HS-5 (cell line): ENCODE measurements at regions not wholly inside any gene's neighbourhood (a gene's known extent, or its start where the extent isn't known, plus 50 kb on each side); places are given as distances from the start of the nearest gene placed in this dataset.

Experiments used
- DNase-seq: peaks from one replicate; pipeline ENCODE4 v3.0.0-alpha.2; 2012; ENCODE audit warnings: low read depth

DNA sequence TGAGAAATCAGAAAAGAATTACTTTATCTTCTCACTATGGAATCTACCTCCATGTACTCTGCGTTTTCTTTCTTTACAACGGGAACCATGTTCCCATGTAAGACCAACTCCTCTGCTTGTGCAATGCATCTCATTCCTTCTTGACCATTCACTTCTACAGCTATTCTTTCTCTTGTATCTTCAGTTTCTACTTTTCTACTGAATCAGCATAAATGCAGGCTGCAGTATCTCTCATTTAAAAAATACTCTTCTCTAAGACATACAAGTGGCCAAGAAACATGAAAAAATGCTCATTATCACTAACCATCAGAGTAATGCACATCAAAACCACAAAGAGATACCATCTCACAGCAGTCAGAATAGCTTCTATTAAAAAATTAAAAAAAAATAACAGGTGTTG is 74.1 kb upstream of the NANOGP8 start:
- no peak for DNase-seq

DNA sequence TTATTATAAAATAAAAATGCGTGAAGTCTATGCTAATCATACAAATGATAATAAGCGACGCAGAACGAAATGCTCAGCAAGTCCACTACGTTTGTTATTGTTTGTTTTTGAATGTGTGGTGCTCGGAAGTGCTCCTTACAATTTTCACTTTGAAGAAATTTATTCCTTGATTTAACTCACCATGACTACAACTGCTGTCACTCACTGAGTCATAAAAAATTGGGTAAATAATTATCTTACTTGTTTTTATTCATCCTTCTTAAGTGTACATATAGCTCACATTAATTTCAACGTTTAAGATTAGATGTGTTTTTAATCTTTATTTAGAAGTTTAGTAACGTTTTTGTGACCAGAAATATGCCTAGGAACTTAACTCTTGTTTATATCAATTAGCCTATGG is 66.7 kb upstream of the NANOGP8 start:
- DNase-seq = no peak

DNA sequence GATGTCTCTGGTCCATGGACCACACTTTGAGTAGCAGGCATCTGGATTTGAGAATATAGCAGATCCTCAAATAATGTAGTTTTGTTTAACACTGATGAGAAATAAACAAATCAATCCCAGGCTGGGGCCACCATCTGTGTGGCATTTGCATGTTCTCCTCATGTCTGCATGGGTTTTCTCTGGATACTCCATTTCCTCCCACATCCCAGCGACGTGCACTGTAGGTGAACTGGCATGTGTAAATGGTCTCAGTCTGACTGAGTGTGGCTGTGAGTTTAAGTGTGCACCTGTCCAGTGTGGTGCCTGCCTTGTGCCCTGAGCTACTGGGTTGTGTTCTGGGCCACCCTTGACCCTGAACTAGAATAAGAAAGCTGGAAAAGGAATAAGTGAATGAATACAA is 66.3 kb upstream of the NANOGP8 start:
- no peak for DNase-seq

DNA sequence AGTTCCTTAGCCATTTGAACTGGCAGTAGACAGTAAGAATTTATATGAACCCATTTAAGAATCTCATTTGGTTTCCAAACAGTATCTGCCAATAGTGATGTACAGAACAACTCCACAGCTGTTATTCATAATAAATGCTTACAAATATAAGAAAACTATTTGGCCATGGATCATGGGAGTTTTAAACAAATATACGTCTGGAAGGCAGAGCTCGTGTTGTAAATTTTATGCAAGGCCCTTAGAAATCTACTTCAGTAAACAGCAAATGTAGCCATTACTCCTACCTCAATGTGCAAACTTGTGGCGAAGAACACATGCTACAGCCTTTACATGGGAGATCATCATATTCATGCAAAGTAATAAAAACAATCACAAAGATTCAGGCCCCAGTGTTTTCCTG is 65.3 kb upstream of the NANOGP8 start:
- no peak for DNase-seq

DNA sequence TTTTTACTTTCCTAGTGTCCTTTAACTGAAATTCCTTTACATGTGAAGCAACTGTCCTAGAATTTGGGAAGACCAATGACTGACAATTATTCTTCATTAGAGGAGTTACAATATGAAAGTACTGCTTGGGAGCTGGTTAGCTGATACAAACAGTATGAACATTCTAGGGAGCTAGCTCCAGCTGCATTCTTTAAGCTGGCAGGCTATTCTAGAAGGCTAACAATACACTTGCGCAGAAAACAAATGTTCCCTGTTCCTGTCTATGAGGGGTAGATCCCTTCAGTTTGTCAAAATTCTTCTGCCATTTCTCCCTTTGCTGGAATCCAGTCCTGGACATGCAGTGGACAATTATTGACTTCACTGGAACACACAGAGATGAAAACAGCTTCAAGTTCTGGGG is 60.2 kb upstream of the NANOGP8 start:
- no peak for DNase-seq

DNA sequence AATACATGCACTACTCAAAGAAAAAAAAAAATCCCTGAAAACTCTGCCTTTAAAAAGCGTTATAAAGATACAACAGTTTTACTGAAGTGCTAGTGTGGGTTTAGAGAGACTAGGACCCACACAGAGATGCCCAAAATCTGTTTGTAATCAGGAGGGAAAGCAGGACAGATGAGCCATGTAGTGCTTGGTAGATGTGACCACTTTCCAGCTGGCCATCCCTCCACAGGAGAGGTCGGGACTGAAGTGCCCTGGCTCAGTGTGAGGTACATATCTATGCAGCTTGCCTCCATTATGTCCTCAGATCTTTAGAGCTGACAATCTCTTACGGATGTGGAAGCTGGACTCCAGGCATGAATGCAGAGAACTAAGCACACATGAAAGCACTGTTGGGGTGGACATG is 57.5 kb upstream of the NANOGP8 start:
- DNase-seq = no peak

DNA sequence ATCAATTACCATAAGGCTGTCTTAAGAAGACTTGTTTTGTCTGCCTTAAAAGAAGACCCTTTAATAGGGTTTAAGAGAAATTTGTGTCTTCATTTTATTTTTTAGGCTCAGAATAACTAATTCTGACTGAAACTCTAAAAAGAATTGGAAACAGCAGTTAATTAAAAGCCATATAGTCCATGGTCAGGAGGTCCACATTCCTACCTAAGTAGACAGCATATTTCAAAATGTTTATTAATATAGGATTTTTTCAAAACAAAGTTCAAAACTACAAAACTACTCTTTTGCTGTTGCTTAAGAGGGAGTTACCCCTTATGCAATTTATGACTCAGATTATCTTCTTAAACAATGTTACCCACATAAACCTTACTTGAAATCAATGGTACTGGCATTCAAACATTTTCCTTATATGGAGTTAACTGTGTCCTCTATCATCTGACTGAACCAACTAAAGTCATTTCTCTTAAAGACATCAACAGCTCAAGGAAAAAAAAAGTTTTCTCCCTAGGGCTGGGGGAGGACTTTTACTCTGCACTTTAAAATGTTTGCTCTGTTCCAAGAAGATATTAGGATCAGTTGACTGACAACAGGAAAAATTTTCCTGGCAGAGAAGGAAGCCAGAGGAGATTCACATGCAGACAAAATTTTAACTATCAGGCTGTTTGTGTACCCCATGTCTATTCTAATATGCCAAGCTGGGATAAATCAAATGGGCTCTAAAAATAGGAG is 56.8 kb upstream of the NANOGP8 start:
- DNase-seq = peak; percentile 80

DNA sequence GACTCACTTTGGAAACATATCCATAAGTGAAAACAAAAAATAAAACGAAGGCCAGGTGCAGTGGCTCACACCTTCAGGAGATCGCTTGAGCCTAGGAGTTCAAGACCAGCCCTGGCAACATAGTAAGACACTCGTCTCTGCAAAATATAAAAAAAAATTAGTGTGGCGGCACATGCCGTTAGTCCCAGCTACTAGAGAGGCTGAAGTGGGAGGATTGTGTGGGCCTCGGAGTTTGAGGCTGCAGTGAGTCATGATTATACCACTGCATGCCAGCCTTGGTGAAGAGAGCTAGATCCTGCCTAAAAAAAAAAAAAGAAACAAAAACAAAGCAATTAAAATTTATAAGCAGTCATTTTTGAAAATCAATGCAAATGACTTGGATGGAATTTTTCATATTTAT is 54.7 kb upstream of the NANOGP8 start:
- DNase-seq = no peak

DNA sequence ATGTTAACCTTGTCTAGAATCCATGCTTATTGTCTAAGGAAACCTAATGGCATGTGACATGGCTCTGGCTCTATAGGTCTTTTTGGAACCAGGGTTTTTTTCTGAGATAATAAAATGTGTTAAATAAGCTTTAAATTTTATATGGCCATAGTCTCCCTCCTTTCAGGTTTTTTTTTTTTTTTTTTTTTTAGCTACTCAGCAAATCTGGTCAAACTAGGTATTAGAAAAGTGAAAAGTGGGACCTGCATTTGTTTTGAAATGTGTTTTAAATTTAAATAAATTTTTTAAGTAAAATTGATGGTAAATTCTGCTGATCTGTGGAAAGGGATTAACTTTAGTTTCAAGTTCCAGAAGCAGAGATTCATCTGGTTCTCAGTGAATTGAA is 52.1 kb upstream of the NANOGP8 start:
- DNase-seq = no peak

DNA sequence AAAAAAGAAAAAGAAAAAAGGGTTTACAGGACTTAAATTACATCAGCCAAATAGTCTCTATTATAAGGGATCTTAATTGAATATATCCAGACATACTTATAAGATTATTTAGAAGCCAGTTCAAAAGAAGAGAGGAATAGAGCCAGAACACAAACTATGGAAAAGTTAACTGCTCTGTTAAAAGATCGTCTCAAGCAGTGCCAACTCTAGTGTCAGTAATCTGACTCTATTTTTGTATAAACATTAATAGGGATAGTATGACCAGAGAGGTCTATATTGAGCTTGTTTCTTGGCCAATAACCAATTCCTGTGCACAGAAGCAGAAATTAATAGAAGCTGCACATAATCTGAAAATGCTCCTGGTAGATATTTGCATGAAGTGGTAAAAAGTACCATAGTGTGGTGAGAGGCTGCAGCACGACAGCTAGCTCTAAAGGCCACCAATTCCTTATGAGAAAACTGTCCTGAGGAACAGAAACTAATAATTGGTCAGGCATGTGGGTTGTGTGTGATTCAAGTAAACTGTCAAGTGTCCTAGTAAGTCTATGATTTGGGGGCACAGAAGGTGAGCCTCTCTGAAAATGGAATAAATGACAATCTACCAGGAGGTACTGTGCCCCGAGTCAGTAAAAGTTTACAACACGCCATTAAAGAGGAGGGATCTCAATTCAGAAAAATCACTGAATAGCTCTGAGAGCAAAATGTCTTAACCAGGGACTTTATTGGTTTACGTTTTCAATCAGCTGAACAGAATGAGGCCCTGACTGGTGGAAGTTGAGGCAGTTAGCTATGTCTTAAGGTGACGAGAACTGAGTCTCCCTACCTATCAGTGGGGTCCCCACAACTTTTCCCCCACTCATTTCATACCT is 51.5 kb upstream of the NANOGP8 start:
- no peak for DNase-seq
